ENCODE measurements at regions not wholly inside any gene's neighbourhood (a gene's known extent, or its start where the extent isn't known, plus 50 kb on each side); places are given as distances from the start of the nearest gene placed in this dataset.

- peak; percentile 62 for DNase-seq (ENCODE audit: low read depth)
- H3K4me3 ChIP-seq (ENCODE audit: low read depth, low read length), result no peak overlapping the region
- TF ChIP-seq CTCF (IDR thresholded peaks at IDR 0.05; ENCODE audit: control insufficient read depth, extremely low read depth, insufficient read depth), result no peak
Measured at GRCh38 chr2:6647046-6647445, 218.7 kb downstream of the CMPK2 start.

GRCh38 chr2:6648596-6649247 lies 217.0 kb downstream of the CMPK2 start:
- TF ChIP-seq CTCF (IDR thresholded peaks at IDR 0.05; ENCODE audit: control insufficient read depth, extremely low read depth, insufficient read depth), result no peak
- DNase-seq (ENCODE audit: low read depth), result no peak
- no peak overlapping the region for H3K4me3 ChIP-seq (ENCODE audit: low read depth, low read length)

GRCh38 chr2:6650311-6650710 lies 215.4 kb downstream of the CMPK2 start:
- TF ChIP-seq CTCF (IDR thresholded peaks at IDR 0.05; ENCODE audit: control insufficient read depth, extremely low read depth, insufficient read depth), result no peak
- no peak for DNase-seq (ENCODE audit: low read depth)
- H3K4me3 ChIP-seq (ENCODE audit: low read depth, low read length), result no peak overlapping the region

GRCh38 chr2:6652251-6652650 lies 213.5 kb downstream of the CMPK2 start:
- no peak for TF ChIP-seq CTCF (IDR thresholded peaks at IDR 0.05; ENCODE audit: control insufficient read depth, extremely low read depth, insufficient read depth)
- no peak overlapping the region for H3K4me3 ChIP-seq (ENCODE audit: low read depth, low read length)
- DNase-seq (ENCODE audit: low read depth), result no peak

- no peak for DNase-seq (ENCODE audit: low read depth)
- no peak overlapping the region for H3K4me3 ChIP-seq (ENCODE audit: low read depth, low read length)
- no peak for TF ChIP-seq CTCF (IDR thresholded peaks at IDR 0.05; ENCODE audit: control insufficient read depth, extremely low read depth, insufficient read depth)
Measured at GRCh38 chr2:6653281-6653750, 212.4 kb downstream of the CMPK2 start.

- no peak overlapping the region for H3K4me3 ChIP-seq (ENCODE audit: low read depth, low read length)
- no peak for TF ChIP-seq CTCF (IDR thresholded peaks at IDR 0.05; ENCODE audit: control insufficient read depth, extremely low read depth, insufficient read depth)
- DNase-seq (ENCODE audit: low read depth), result peak; percentile 52
Measured at GRCh38 chr2:6654279-6654678, 211.4 kb downstream of the CMPK2 start.

- no peak for TF ChIP-seq CTCF (IDR thresholded peaks at IDR 0.05; ENCODE audit: control insufficient read depth, extremely low read depth, insufficient read depth)
- H3K4me3 ChIP-seq (ENCODE audit: low read depth, low read length), result no peak overlapping the region
- no peak for DNase-seq (ENCODE audit: low read depth)
Measured at GRCh38 chr2:6656633-6657032, 209.1 kb downstream of the CMPK2 start.
